GM18873 (cell line): ENCODE measurements at regions not wholly inside any gene's neighbourhood (a gene's known extent, or its start where the extent isn't known, plus 50 kb on each side); places are given as distances from the start of the nearest gene placed in this dataset.
"Not testable (repeated sequence)": the region's sequence is repeated elsewhere in the genome, so short reads cannot be mapped to it uniquely, and the experiment has no call there.

Experiments
- ATAC-seq: cut with Tn5 transposase; IDR thresholded peaks from one replicate; pipeline ENCODE4 v1.9.1; 2021; ENCODE audit warnings: mild to moderate bottlenecking, moderate library complexity, moderate number of reproducible peaks; ENCODE audit not compliant: unreplicated experiment, low FRiP score

GRCh38 chr6:100105919-100106529, 112.0 kb upstream of the MCHR2 start:
- no peak for ATAC-seq

GRCh38 chr6:100105138-100105537, 111.1 kb upstream of the MCHR2 start:
- peak; percentile 56 for ATAC-seq

DNA sequence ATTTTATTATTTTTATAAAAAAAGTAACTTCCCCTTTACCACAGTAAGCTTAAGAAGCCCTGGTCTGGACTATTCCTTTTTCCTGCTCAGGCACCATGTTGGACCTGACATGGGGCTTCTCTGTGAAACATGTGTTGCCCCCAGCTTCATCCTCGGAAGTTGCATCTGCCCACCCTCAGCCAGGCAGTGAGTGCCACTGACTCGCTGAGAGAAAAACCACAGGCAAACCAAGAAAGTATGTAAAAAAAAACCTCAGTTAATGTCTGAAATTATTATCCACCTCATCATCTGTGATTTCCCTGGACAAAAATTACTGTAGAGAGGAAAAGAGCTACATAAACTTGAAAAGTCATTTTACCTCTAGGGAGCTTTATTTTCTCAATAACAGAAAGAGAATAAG, 109.9 kb upstream of the MCHR2 start:
- ATAC-seq: no peak

GRCh38 chr6:100103194-100103593, 109.2 kb upstream of the MCHR2 start:
- no peak for ATAC-seq

GRCh38 chr6:100101644-100102043, 107.6 kb upstream of the MCHR2 start:
- ATAC-seq: no peak

DNA sequence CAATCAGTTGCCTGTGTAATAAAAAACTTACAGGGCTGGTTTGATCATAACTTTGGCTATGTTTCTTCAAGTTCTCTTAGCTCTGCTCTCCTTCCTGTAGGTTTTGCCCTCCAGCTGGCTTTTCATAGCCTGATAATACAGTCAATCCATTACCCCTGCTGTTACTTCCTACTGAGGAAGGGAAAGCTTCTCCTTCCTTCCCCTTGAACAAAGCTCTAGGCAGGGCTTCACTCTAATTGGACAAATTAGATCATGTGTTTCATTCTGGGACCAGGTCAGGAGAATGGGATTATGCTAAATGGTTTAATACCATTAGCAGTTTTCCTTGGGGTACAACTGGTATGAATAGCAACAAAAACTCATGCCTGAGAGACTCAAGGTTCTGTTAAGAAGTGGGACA, 106.8 kb upstream of the MCHR2 start:
- ATAC-seq: no peak

GRCh38 chr6:100099189-100100074, 105.4 kb upstream of the MCHR2 start:
- no peak for ATAC-seq

GRCh38 chr6:100096936-100097335, 102.9 kb upstream of the MCHR2 start:
- ATAC-seq: no peak

- no peak for ATAC-seq
These were observed 102.3 kb upstream of the MCHR2 start for GRCh38 chr6:100096341-100096740.

- no peak for ATAC-seq
These were observed 99.4 kb upstream of the MCHR2 start for GRCh38 chr6:100093405-100093804.

GRCh38 chr6:100088009-100088408, 94.0 kb upstream of the MCHR2 start:
- no peak for ATAC-seq

- ATAC-seq: no peak
These were observed 91.0 kb upstream of the MCHR2 start for GRCh38 chr6:100084991-100085364.

- ATAC-seq: no peak
These were observed 90.4 kb upstream of the MCHR2 start for GRCh38 chr6:100084316-100084990.

- ATAC-seq: peak; percentile 72
These were observed 84.5 kb upstream of the MCHR2 start for GRCh38 chr6:100078509-100078908.

DNA sequence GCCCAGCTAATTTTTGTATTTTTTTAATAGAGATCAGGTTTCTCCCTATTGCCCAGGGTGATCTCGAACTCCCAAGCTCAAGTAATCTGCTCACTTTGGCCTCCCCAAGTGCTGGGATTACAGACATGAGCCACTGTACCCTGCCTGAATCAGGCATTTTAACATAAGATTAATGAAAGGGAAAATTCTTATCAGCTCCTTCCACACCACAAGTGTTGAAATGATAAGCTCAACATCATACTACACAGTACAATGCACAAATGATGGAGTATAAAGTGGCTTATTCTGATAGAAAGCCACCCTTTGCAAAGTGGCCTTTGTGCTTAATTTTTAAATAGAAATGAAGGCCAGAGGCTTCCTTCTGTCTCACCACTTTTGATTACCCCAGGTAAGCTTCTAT, 71.3 kb upstream of the MCHR2 start:
- no peak for ATAC-seq

DNA sequence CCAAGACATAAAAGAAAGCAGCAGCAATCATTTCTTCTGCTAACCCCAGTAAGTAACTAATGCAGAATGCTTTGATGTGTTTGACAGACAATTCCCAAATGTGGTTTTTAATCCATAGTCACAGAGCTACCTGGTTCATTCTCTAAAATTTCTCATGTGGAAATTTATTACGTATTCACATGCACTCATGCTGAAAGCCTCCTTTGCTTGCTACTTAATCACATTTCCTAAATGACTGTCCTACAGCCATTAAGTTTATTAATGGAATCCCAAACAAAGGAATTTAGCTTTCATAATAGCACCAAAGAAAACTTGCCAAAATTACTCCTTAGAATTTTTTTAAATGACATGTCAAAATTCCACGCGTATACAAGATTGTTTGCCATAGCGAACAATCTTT, 68.6 kb upstream of the MCHR2 start:
- ATAC-seq: no peak

DNA sequence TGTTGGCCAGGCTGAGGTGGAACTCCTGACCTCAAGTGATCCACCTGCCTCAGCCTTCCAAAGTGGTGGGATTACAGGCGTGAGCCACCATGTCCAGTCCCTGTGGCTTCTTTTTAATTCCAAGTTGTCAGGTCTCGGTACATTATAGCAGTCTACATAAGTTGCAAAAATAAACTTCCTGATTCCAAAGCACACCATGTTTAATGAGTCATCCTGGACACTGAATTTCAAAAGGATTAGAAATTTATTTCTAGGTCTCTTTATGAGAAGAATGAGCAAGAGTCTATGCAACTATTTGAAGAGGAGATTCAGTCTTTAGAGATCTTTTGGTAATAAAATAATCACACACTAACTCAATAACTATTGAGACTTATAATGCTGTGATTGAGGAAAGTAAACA, 63.9 kb upstream of the MCHR2 start:
- no peak for ATAC-seq

DNA sequence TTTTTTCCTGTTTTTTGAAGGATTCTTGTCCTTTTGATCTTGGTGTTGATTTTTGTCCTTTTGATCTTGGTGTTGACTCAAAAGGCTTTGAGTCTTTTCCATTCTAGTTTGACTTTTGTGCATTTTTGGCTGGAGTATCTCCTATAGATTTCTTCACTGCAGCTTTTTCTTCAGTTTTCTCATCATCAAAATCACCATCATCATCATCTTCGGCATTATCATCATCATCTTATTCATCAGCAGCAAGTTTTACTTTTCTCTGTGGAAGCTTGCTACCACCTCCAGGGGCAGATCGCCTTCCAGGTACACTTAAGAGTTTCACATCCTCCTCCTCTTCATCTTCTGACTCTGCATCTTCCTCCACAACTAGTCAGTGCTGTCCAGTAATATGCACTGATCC, 56.5 kb upstream of the MCHR2 start:
- ATAC-seq: no peak

DNA sequence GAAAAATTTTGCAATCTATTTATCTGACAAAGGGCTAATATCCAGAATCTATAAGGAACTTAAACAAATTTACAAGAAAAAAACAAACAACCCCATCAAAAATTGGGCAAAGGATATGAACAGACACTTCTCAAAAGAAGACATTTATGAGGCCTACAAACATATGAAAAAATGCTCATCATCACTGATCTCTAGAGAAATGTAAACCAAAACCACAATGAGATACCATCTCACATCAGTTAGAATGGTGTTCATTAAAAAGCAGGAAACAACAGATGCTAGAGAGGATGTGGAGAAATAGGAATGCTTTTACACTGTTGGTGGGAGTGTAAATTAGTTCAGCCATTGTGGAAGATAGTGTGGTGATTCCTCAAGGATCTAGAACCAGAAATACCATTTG, 49.9 kb upstream of the MCHR2 start:
- not testable (repeated sequence) for ATAC-seq
